ENCODE measurements at regions not wholly inside any gene's neighbourhood (a gene's known extent, or its start where the extent isn't known, plus 50 kb on each side); places are given as distances from the start of the nearest gene placed in this dataset.

GRCh38 chr2:180071797-180072196 lies 64.7 kb upstream of the CWC22 start:
- no peak overlapping the region for H3K4me3 Mint-ChIP-seq
- TF ChIP-seq CTCF (IDR thresholded peaks at IDR 0.05), result no peak
- ATAC-seq, result no peak
- no peaks in the 10 kb centered on the region for H3K27me3 Mint-ChIP-seq (ENCODE audit: low read depth in 2 of 2)
- Histone ChIP-seq H3K9me3 (ENCODE audit: control insufficient read depth, insufficient read depth, low read length) (peaks cover 6% of the 10 kb centered on the region), H3K36me3 (ENCODE audit: control insufficient read depth, insufficient read depth, low read length) (no peaks in the 10 kb centered on the region), H3K27me3 (ENCODE audit: control insufficient read depth, insufficient read depth, low read length) (no peaks in the 10 kb centered on the region), H3K4me3 (ENCODE audit: low read length) (no peak overlapping the region), H3K4me1 (ENCODE audit: control insufficient read depth, insufficient read depth, low read length) (no peaks in the 10 kb centered on the region), H3K27ac (ENCODE audit: low read length) (no peak overlapping the region)
- DNase-seq, result no peak
- peaks cover 2 to 6% of the 10 kb centered on the region in 2 donors for H3K9me3 Mint-ChIP-seq
- H3K4me1 Mint-ChIP-seq, result no peaks in the 10 kb centered on the region
- WGBS (ENCODE audit: insufficient coverage), result 100% methylated on average over 1 of the region's 3 CpGs
- no peak overlapping the region for H3K27ac Mint-ChIP-seq
- H3K36me3 Mint-ChIP-seq, result no peaks in the 10 kb centered on the region
- intact Hi-C loops (cut with micrococcal nuclease), result no loop called here

GRCh38 chr2:180063494-180064092 lies 56.5 kb upstream of the CWC22 start:
- Mint-ChIP-seq H3K27me3 (ENCODE audit: low read depth in 2 of 2) (no peaks in the 10 kb centered on the region), H3K36me3 (no peaks in the 10 kb centered on the region), H3K27ac (no peak overlapping the region), H3K9me3 (no peaks in the 10 kb centered on the region), H3K4me3 (no peak overlapping the region), H3K4me1 (no peaks in the 10 kb centered on the region)
- WGBS (ENCODE audit: insufficient coverage), result 88% methylated on average over 5 of the region's 5 CpGs
- ATAC-seq (no peak), DNase-seq (no peak)
- intact Hi-C loops (cut with micrococcal nuclease), result no loop called here
- TF ChIP-seq CTCF (IDR thresholded peaks at IDR 0.05), result no peak
- Histone ChIP-seq H3K27me3 (ENCODE audit: control insufficient read depth, insufficient read depth, low read length) (no peaks in the 10 kb centered on the region), H3K4me1 (ENCODE audit: control insufficient read depth, insufficient read depth, low read length) (no peaks in the 10 kb centered on the region), H3K27ac (ENCODE audit: low read length) (no peak overlapping the region), H3K36me3 (ENCODE audit: control insufficient read depth, insufficient read depth, low read length) (no peaks in the 10 kb centered on the region), H3K4me3 (ENCODE audit: low read length) (no peak overlapping the region), H3K9me3 (ENCODE audit: control insufficient read depth, insufficient read depth, low read length) (no peaks in the 10 kb centered on the region)

- TF ChIP-seq CTCF (IDR thresholded peaks at IDR 0.05), result no peak
- intact Hi-C loops (cut with micrococcal nuclease), result no loop called here
- Histone ChIP-seq H3K4me1 (ENCODE audit: control insufficient read depth, insufficient read depth, low read length) (no peaks in the 10 kb centered on the region), H3K27me3 (ENCODE audit: control insufficient read depth, insufficient read depth, low read length) (no peaks in the 10 kb centered on the region), H3K36me3 (ENCODE audit: control insufficient read depth, insufficient read depth, low read length) (no peaks in the 10 kb centered on the region), H3K27ac (ENCODE audit: low read length) (no peak overlapping the region), H3K9me3 (ENCODE audit: control insufficient read depth, insufficient read depth, low read length) (no peaks in the 10 kb centered on the region), H3K4me3 (ENCODE audit: low read length) (no peak overlapping the region)
- Mint-ChIP-seq H3K4me1 (no peaks in the 10 kb centered on the region), H3K27ac (no peak overlapping the region), H3K36me3 (no peaks in the 10 kb centered on the region), H3K27me3 (ENCODE audit: low read depth in 2 of 2) (peaks cover 0 to under 1% of the 10 kb centered on the region in 2 donors), H3K9me3 (no peaks in the 10 kb centered on the region), H3K4me3 (no peak overlapping the region)
- 92% methylated on average over 3 of the region's 4 CpGs for WGBS (ENCODE audit: insufficient coverage)
- DNase-seq, result no peak
- no peak for ATAC-seq
Measured at GRCh38 chr2:180062178-180062577, 55.1 kb upstream of the CWC22 start.

GRCh38 chr2:180061546-180061945 lies 54.4 kb upstream of the CWC22 start:
- no peak overlapping the region for H3K4me3 Mint-ChIP-seq
- ATAC-seq, result no peak
- WGBS (ENCODE audit: insufficient coverage), result 100% methylated on average over 1 of the region's 3 CpGs

More at GRCh38 chr2:180061546-180061945, 54.4 kb upstream of the CWC22 start:
- DNase-seq, result no peak
- Mint-ChIP-seq H3K9me3 (peaks cover 0 to 2% of the 10 kb centered on the region in 2 donors), H3K27ac (no peak overlapping the region), H3K27me3 (ENCODE audit: low read depth in 2 of 2) (peaks cover 0 to 5% of the 10 kb centered on the region in 2 donors), H3K4me1 (no peaks in the 10 kb centered on the region), H3K36me3 (no peaks in the 10 kb centered on the region)
- Histone ChIP-seq H3K9me3 (ENCODE audit: control insufficient read depth, insufficient read depth, low read length) (no peaks in the 10 kb centered on the region), H3K36me3 (ENCODE audit: control insufficient read depth, insufficient read depth, low read length) (no peaks in the 10 kb centered on the region), H3K27ac (ENCODE audit: low read length) (no peak overlapping the region), H3K4me3 (ENCODE audit: low read length) (no peak overlapping the region), H3K4me1 (ENCODE audit: control insufficient read depth, insufficient read depth, low read length) (no peaks in the 10 kb centered on the region), H3K27me3 (ENCODE audit: control insufficient read depth, insufficient read depth, low read length) (no peaks in the 10 kb centered on the region)
- TF ChIP-seq CTCF (IDR thresholded peaks at IDR 0.05), result no peak
- intact Hi-C loops (cut with micrococcal nuclease), result no loop called here

Measured in natural killer cell (primary cell).